HG03460 (cell line): ENCODE measurements at regions not wholly inside any gene's neighbourhood (a gene's known extent, or its start where the extent isn't known, plus 50 kb on each side); places are given as distances from the start of the nearest gene placed in this dataset.
"Not testable (repeated sequence)": the region's sequence is repeated elsewhere in the genome, so short reads cannot be mapped to it uniquely, and the experiment has no call there.

Experiments used
- ATAC-seq: cut with Tn5 transposase; IDR thresholded peaks from one replicate; pipeline ENCODE4 v1.9.1; 2021; ENCODE audit not compliant: unreplicated experiment

- no peak for ATAC-seq
These were observed 973.0 kb upstream of the SLIT2 start for GRCh38 chr4:19278665-19279064.

- ATAC-seq = no peak
These were observed 985.1 kb upstream of the SLIT2 start for GRCh38 chr4:19266566-19266965.

GRCh38 chr4:19262467-19262866 lies 989.2 kb upstream of the SLIT2 start:
- ATAC-seq = no peak

GRCh38 chr4:19260346-19260745 lies 991.4 kb upstream of the SLIT2 start:
- ATAC-seq = no peak

GRCh38 chr4:19259920-19260319 lies 991.8 kb upstream of the SLIT2 start:
- ATAC-seq = no peak

- ATAC-seq = no peak
These were observed 994.9 kb upstream of the SLIT2 start for GRCh38 chr4:19256823-19257222.

- ATAC-seq = no peak
These were observed 997.2 kb upstream of the SLIT2 start for GRCh38 chr4:19254486-19254885.

GRCh38 chr4:19248023-19248422 lies 1003.7 kb upstream of the SLIT2 start:
- no peak for ATAC-seq

- ATAC-seq = no peak
These were observed 1009.8 kb upstream of the SLIT2 start for GRCh38 chr4:19241895-19242294.

- no peak for ATAC-seq
These were observed 1012.1 kb upstream of the SLIT2 start for GRCh38 chr4:19239565-19239964.

GRCh38 chr4:19236473-19236872 lies 1015.2 kb upstream of the SLIT2 start:
- no peak for ATAC-seq

- ATAC-seq = no peak
These were observed 1020.7 kb upstream of the SLIT2 start for GRCh38 chr4:19230906-19231545.

- no peak for ATAC-seq
These were observed 1024.0 kb upstream of the SLIT2 start for GRCh38 chr4:19227701-19228100.

- ATAC-seq = no peak
These were observed 1026.9 kb upstream of the SLIT2 start for GRCh38 chr4:19224820-19225219.

- no peak for ATAC-seq
These were observed 1035.2 kb upstream of the SLIT2 start for GRCh38 chr4:19216476-19216875.

GRCh38 chr4:19214591-19215186 lies 1037.0 kb upstream of the SLIT2 start:
- ATAC-seq = no peak

- ATAC-seq = no peak
These were observed 1038.3 kb upstream of the SLIT2 start for GRCh38 chr4:19213388-19213787.

- ATAC-seq = no peak
These were observed 1045.9 kb upstream of the SLIT2 start for GRCh38 chr4:19205853-19206252.

- ATAC-seq = not testable (repeated sequence)
These were observed 1053.9 kb upstream of the SLIT2 start for GRCh38 chr4:19197838-19198237.

GRCh38 chr4:19195696-19196095 lies 1056.0 kb upstream of the SLIT2 start:
- ATAC-seq = no peak

- no peak for ATAC-seq
These were observed 1057.0 kb upstream of the SLIT2 start for GRCh38 chr4:19194672-19195071.

GRCh38 chr4:19193274-19193981 lies 1058.3 kb upstream of the SLIT2 start:
- no peak for ATAC-seq
